ENCODE measurements at regions not wholly inside any gene's neighbourhood (a gene's known extent, or its start where the extent isn't known, plus 50 kb on each side); places are given as distances from the start of the nearest gene placed in this dataset.

DNA sequence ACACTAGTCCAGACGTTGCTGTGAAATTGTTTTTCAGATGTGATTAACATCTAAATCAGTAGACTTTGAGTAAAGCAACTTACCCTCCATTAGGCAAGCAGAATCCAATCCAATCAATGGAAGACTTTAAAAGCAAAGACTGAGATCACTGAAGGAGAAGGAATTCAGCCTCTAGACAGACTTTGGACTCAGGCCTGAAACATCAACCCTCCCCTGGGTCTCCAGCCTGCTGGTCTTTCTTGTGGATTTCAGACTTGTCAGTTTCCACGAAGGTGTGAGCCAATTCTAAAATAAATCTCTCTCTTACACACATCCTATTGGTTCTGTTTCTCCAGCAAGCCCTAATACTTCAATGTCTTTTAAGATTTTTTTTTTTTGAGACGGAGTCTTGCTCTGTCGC, 50.0 kb upstream of the EDAR start:
- ChIA-PET POLR2A (no interaction called here), CTCF (no interaction called here)
- Mint-ChIP-seq H3K27me3 (no peaks in the 10 kb centered on the region), H3K27ac (no peak overlapping the region), H3K4me3 (no peak overlapping the region), H3K9me3 (no peaks in the 10 kb centered on the region), H3K36me3 (no peaks in the 10 kb centered on the region), H3K4me1 (ENCODE audit: low read depth) (peaks cover 10% of the 10 kb centered on the region)
- intact Hi-C loops (cut with micrococcal nuclease): no loop called here
- DNase-seq: no peak
